Naive thymus-derived CD4-positive, alpha-beta T cell (primary cell): ENCODE measurements at regions not wholly inside any gene's neighbourhood (a gene's known extent, or its start where the extent isn't known, plus 50 kb on each side); places are given as distances from the start of the nearest gene placed in this dataset.

Experiments
- ATAC-seq: fragments of 150-1000 bp; cut with Tn5 transposase; 2 replicates; pipeline ENCODE4 v1.10.0; 2021; ENCODE audit warnings: mild to moderate bottlenecking, moderate library complexity
- CTCF ChIA-PET: fragments of 350-600 bp; sonication (Branson Sonifier 250); formaldehyde crosslinking; loops from one replicate; lab custom pipeline; 2021; ENCODE audit warnings: antibody characterized with exemption; lab: Charles Lee
- POLR2A ChIA-PET: fragments of 350-600 bp; sonication (Branson Sonifier 250); formaldehyde crosslinking; loops from one replicate; lab custom pipeline; 2021; ENCODE audit warnings: antibody characterized with exemption, inconsistent platforms; lab: Charles Lee
- DNase-seq, 9 donors: peaks; one replicate each; pipeline versions ENCODE4 v3.0.0 to v3.0.0-alpha.2; 2020 to 2022; ENCODE audit warnings: mixed read lengths in 1 of 9
- H3K27ac ChIP-seq: one replicate; pipeline ENCODE4 v1.7.0; 2013; ENCODE audit warnings: mild to moderate bottlenecking, low read depth, low read length, moderate library complexity
- H3K27me3 ChIP-seq, 2 donors: one replicate each; pipeline ENCODE4 v1.7.0; 2013; ENCODE audit warnings: low read length in 2 of 2, mild to moderate bottlenecking in 2 of 2, moderate library complexity in 2 of 2; ENCODE audit not compliant: control insufficient read depth in 2 of 2, insufficient read depth in 2 of 2
- H3K36me3 ChIP-seq, 3 experiments: 1 replicate in 2 of 3; 2 replicates in 1 of 3; pipeline ENCODE4 v1.7.0; 2013; ENCODE audit warnings: low read length in 3 of 3, mild to moderate bottlenecking in 3 of 3, moderate library complexity in 1 of 3; ENCODE audit not compliant: insufficient read depth in 3 of 3, control insufficient read depth in 2 of 3
- H3K4me1 ChIP-seq, 2 donors: one replicate each; pipeline ENCODE4 v1.7.0; 2013; ENCODE audit warnings: low read length in 2 of 2, mild to moderate bottlenecking in 2 of 2, moderate library complexity in 1 of 2; ENCODE audit not compliant: control insufficient read depth in 2 of 2, insufficient read depth in 2 of 2
- H3K4me3 ChIP-seq: 2 replicates; pipeline ENCODE4 v1.7.0; 2013; ENCODE audit warnings: mild to moderate bottlenecking, low read length
- H3K9me3 ChIP-seq, 3 experiments: 1 replicate in 2 of 3; 2 replicates in 1 of 3; pipeline ENCODE4 v1.7.0; 2013; ENCODE audit warnings: low read length in 3 of 3; ENCODE audit not compliant: control insufficient read depth in 2 of 3
- H3K27ac Mint-ChIP-seq, 9 donors: one replicate each; pipeline ENCODE4 v1.8.0; 2020 to 2022; ENCODE audit warnings: mixed read lengths in 9 of 9, mild to moderate bottlenecking in 8 of 9, moderate library complexity in 5 of 9, inconsistent platforms in 2 of 9
- H3K27me3 Mint-ChIP-seq, 5 donors: one replicate each; pipeline ENCODE4 v1.8.0; 2021 to 2022; ENCODE audit warnings: mixed read lengths in 5 of 5, mild to moderate bottlenecking in 1 of 5
- H3K36me3 Mint-ChIP-seq, 5 donors: one replicate each; pipeline ENCODE4 v1.8.0; 2020 to 2022; ENCODE audit warnings: mixed read lengths in 5 of 5, mild to moderate bottlenecking in 3 of 5, inconsistent platforms in 1 of 5
- H3K4me1 Mint-ChIP-seq, 7 donors: one replicate each; pipeline ENCODE4 v1.8.0; 2020 to 2022; ENCODE audit warnings: mixed read lengths in 7 of 7, mild to moderate bottlenecking in 3 of 7, inconsistent platforms in 1 of 7
- H3K4me3 Mint-ChIP-seq, 10 donors: one replicate each; pipeline ENCODE4 v1.8.0; 2020 to 2022; ENCODE audit warnings: mild to moderate bottlenecking in 10 of 10, mixed read lengths in 10 of 10, moderate library complexity in 6 of 10, inconsistent platforms in 2 of 10
- H3K9me3 Mint-ChIP-seq, 11 donors: one replicate each; pipeline ENCODE4 v1.8.0; 2020 to 2022; ENCODE audit warnings: mixed read lengths in 11 of 11, mild to moderate bottlenecking in 4 of 11, inconsistent platforms in 1 of 11, moderate library complexity in 1 of 11
- intact Hi-C, 2 donors: fragments of 100-400 bp; cut with micrococcal nuclease; formaldehyde crosslinking; loops; one replicate each; pipeline ENCODE4 v1.15.1; 2023

DNA sequence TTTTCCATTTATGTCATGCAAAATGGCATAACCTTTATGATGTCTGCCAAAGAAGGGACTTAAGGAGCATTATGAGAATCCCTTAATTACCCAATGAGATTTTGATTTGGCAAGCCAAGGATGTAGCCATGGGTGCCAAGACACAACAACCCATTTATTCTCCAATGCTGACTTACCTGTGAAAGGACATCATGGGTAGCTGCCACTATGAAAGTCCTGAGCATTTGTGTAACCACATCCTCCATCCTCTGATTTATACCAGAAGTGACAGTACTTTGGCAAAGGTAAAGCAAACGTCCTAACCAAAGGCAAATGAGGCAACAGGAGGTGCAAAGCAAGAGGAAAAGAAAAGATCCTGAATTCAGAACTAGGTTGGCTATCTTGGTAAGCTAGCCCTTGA is 87.3 kb upstream of the EMCN start:
- no peak for DNase-seq
- peaks cover 0 to 9% (median 9%) of the 10 kb centered on the region in 7 donors for H3K4me1 Mint-ChIP-seq
- CTCF ChIA-PET, result no interaction called here
- intact Hi-C loops, result no loop called here
- peaks cover 0 to 4% (median 0%) of the 10 kb centered on the region in 5 donors for H3K27me3 Mint-ChIP-seq
- Histone ChIP-seq H3K4me1 (peaks cover 0 to 3% of the 10 kb centered on the region in 2 donors), H3K4me3 (no peak overlapping the region), H3K27me3 (no peaks in the 10 kb centered on the region), H3K36me3 (no peaks in the 10 kb centered on the region), H3K27ac (no peak overlapping the region), H3K9me3 (no peaks in the 10 kb centered on the region)
- H3K4me3 Mint-ChIP-seq, result no peak overlapping the region
- no peak overlapping the region for H3K27ac Mint-ChIP-seq
- peaks cover 0 to 10% (median 0%) of the 10 kb centered on the region in 11 donors for H3K9me3 Mint-ChIP-seq
- no peaks in the 10 kb centered on the region for H3K36me3 Mint-ChIP-seq
- ATAC-seq, result no peak
- POLR2A ChIA-PET, result no interaction called here

GRCh38 chr4:100593935-100594334 is 76.1 kb upstream of the EMCN start:
- H3K9me3 ChIP-seq, result no peaks in the 10 kb centered on the region
- Mint-ChIP-seq H3K4me1 (no peaks in the 10 kb centered on the region), H3K4me3 (no peak overlapping the region), H3K36me3 (no peaks in the 10 kb centered on the region), H3K9me3 (peaks cover 0 to 3% (median 0%) of the 10 kb centered on the region in 11 donors), H3K27me3 (peaks cover 0 to 3% (median 0%) of the 10 kb centered on the region in 5 donors), H3K27ac (no peak overlapping the region)
- no peak overlapping the region for H3K27ac ChIP-seq
- no peak overlapping the region for H3K4me3 ChIP-seq
- H3K27me3 ChIP-seq, result no peaks in the 10 kb centered on the region
- H3K36me3 ChIP-seq, result no peaks in the 10 kb centered on the region
- CTCF ChIA-PET, result no interaction called here
- ATAC-seq, result no peak
- no peaks in the 10 kb centered on the region for H3K4me1 ChIP-seq
- intact Hi-C loops, result no loop called here
- POLR2A ChIA-PET, result no interaction called here
- DNase-seq, result no peak

GRCh38 chr4:100591161-100591876 is 73.5 kb upstream of the EMCN start:
- DNase-seq (no peak), ATAC-seq (no peak)
- ChIA-PET POLR2A (no interaction called here), CTCF (no interaction called here)
- Histone ChIP-seq H3K27ac (no peak overlapping the region), H3K4me1 (no peaks in the 10 kb centered on the region), H3K27me3 (no peaks in the 10 kb centered on the region), H3K4me3 (no peak overlapping the region), H3K9me3 (no peaks in the 10 kb centered on the region), H3K36me3 (no peaks in the 10 kb centered on the region)
- Mint-ChIP-seq H3K4me3 (no peak overlapping the region), H3K27ac (no peak overlapping the region), H3K36me3 (no peaks in the 10 kb centered on the region), H3K27me3 (no peaks in the 10 kb centered on the region), H3K9me3 (no peaks in the 10 kb centered on the region), H3K4me1 (no peaks in the 10 kb centered on the region)
- intact Hi-C loops, result no loop called here

GRCh38 chr4:100590325-100590724 is 72.5 kb upstream of the EMCN start:
- Mint-ChIP-seq H3K9me3 (no peaks in the 10 kb centered on the region), H3K27ac (no peak overlapping the region), H3K4me3 (no peak overlapping the region), H3K36me3 (no peaks in the 10 kb centered on the region), H3K4me1 (no peaks in the 10 kb centered on the region), H3K27me3 (peaks cover 0 to 2% (median 0%) of the 10 kb centered on the region in 5 donors)
- Histone ChIP-seq H3K4me3 (no peak overlapping the region), H3K27ac (no peak overlapping the region), H3K4me1 (no peaks in the 10 kb centered on the region), H3K36me3 (no peaks in the 10 kb centered on the region), H3K9me3 (no peaks in the 10 kb centered on the region), H3K27me3 (no peaks in the 10 kb centered on the region)
- DNase-seq (no peak), ATAC-seq (no peak)
- intact Hi-C loops, result no loop called here
- POLR2A ChIA-PET, result no interaction called here
- CTCF ChIA-PET, result no interaction called here

DNA sequence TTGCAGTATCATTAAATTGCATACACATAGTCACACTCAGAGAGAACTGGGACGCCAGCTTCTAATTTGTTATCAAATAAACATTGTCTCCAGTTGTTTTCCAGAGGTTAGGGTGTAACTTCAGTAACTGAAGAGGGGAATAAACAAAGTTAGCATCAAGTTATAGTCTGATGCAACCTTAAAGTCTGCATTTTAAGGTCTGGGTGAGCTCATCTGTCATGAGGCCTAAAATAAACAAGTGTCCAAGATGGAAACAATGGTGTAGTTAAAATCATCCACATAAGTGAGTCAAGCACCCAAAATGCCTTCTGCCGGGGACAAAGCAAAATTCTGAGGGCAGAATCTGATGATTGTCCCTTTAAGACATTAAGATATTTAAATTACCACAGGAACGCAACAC is 70.3 kb upstream of the EMCN start:
- intact Hi-C loops, result no loop called here
- Mint-ChIP-seq H3K9me3 (peaks cover 0 to 6% (median 0%) of the 10 kb centered on the region in 11 donors), H3K27ac (no peak overlapping the region), H3K4me3 (no peak overlapping the region), H3K27me3 (peaks cover 0 to 8% (median 4%) of the 10 kb centered on the region in 5 donors), H3K4me1 (no peaks in the 10 kb centered on the region), H3K36me3 (no peaks in the 10 kb centered on the region)
- no peak for DNase-seq
- Histone ChIP-seq H3K9me3 (no peaks in the 10 kb centered on the region), H3K4me3 (no peak overlapping the region), H3K36me3 (no peaks in the 10 kb centered on the region), H3K27me3 (no peaks in the 10 kb centered on the region), H3K27ac (no peak overlapping the region), H3K4me1 (no peaks in the 10 kb centered on the region)
- ATAC-seq, result no peak
- CTCF ChIA-PET, result no interaction called here
- POLR2A ChIA-PET, result no interaction called here

DNA sequence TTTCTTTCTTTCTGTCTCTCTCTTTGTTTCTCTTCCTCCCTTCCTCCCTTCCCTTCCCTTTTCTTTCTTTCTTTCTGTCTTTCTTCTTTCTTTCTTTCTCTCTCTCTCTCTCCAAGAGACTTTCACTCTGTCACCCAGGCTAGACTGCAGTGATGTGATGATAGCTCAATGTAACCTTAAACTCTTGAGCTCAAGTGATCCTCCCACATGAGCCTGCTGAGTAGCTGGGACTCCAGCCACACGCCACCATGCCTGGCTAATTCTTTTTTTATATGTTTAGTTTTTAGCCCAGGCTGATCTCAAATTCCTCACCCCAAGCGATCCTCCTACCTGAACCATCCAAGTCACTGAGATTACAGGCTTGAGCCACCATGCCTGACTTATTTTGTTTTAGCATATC is 64.3 kb upstream of the EMCN start:
- DNase-seq (no peak), ATAC-seq (no peak)
- Histone ChIP-seq H3K27ac (no peak overlapping the region), H3K9me3 (no peaks in the 10 kb centered on the region), H3K4me3 (no peak overlapping the region), H3K4me1 (no peaks in the 10 kb centered on the region), H3K27me3 (no peaks in the 10 kb centered on the region), H3K36me3 (no peaks in the 10 kb centered on the region)
- Mint-ChIP-seq H3K36me3 (no peaks in the 10 kb centered on the region), H3K27ac (no peak overlapping the region), H3K4me3 (no peak overlapping the region), H3K9me3 (peaks cover 0 to 6% (median 0%) of the 10 kb centered on the region in 11 donors), H3K4me1 (no peaks in the 10 kb centered on the region), H3K27me3 (peaks cover 0 to 8% (median 4%) of the 10 kb centered on the region in 5 donors)
- intact Hi-C loops, result no loop called here
- POLR2A ChIA-PET, result no interaction called here
- CTCF ChIA-PET, result no interaction called here

DNA sequence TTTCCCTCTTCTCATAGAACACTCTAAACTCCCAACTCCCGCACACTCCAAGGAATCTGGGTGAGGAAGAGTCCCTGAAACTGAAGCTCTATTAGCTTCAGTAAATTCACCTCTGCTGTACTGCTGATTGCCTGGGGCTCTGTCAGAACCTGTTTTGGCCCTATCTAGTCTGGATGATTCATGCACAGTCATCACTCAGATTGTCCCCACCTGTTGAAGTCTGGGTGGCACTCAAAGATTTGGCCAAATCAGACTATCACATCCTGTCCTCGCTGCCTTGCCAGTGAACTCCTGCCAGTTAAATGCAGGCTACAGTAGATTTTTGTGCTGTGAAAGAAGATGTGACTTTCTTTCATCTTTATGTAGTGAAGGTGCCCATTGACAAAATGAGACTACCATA is 63.5 kb upstream of the EMCN start:
- Mint-ChIP-seq H3K27ac (no peak overlapping the region), H3K9me3 (peaks cover 0 to 6% (median 0%) of the 10 kb centered on the region in 11 donors), H3K4me3 (no peak overlapping the region), H3K4me1 (peaks cover 0 to 1% (median 0%) of the 10 kb centered on the region in 7 donors), H3K27me3 (peaks cover 0 to 11% (median 6%) of the 10 kb centered on the region in 5 donors), H3K36me3 (no peaks in the 10 kb centered on the region)
- Histone ChIP-seq H3K4me3 (no peak overlapping the region), H3K36me3 (no peaks in the 10 kb centered on the region), H3K27ac (no peak overlapping the region), H3K4me1 (no peaks in the 10 kb centered on the region), H3K9me3 (no peaks in the 10 kb centered on the region), H3K27me3 (no peaks in the 10 kb centered on the region)
- intact Hi-C loops, result no loop called here
- DNase-seq (no peak), ATAC-seq (no peak)
- POLR2A ChIA-PET, result no interaction called here
- CTCF ChIA-PET, result no interaction called here
